ENCODE measurements at regions not wholly inside any gene's neighbourhood (a gene's known extent, or its start where the extent isn't known, plus 50 kb on each side); places are given as distances from the start of the nearest gene placed in this dataset.

- H3K36me3 Mint-ChIP-seq (ENCODE audit: insufficient read depth, unreplicated experiment), result no peaks in the 10 kb centered on the region
- CTCF ChIA-PET, result no interaction called here
- H3K27me3 Mint-ChIP-seq (ENCODE audit: unreplicated experiment), result no peaks in the 10 kb centered on the region
- intact Hi-C loops (cut with micrococcal nuclease; ENCODE audit: unreplicated experiment), result no loop called here
- H3K27ac Mint-ChIP-seq (ENCODE audit: unreplicated experiment), result no peak overlapping the region
- no peak overlapping the region for H3K4me3 Mint-ChIP-seq (ENCODE audit: low read depth, unreplicated experiment)
- no peak for DNase-seq
- H3K9me3 Mint-ChIP-seq (ENCODE audit: low read depth, unreplicated experiment), result no peaks in the 10 kb centered on the region
- BruUV-seq (replicated peaks), result no TSS peak
- no peak for TF ChIP-seq CTCF (IDR thresholded peaks at IDR 0.05; ENCODE audit: unreplicated experiment)
- peaks cover 11% of the 10 kb centered on the region for H3K4me1 Mint-ChIP-seq (ENCODE audit: low read depth, unreplicated experiment)
Measured at GRCh38 chr9:86796666-86797065, 150.6 kb downstream of the GAS1 start.

- H3K9me3 Mint-ChIP-seq (ENCODE audit: low read depth, unreplicated experiment), result no peaks in the 10 kb centered on the region
Measured at GRCh38 chr9:86795823-86796553, 151.3 kb downstream of the GAS1 start.

GRCh38 chr9:86795047-86795442 lies 152.3 kb downstream of the GAS1 start:
- no peak for DNase-seq
- no peak overlapping the region for H3K27ac Mint-ChIP-seq (ENCODE audit: unreplicated experiment)

More at GRCh38 chr9:86795823-86796553, 151.3 kb downstream of the GAS1 start:
- BruUV-seq (replicated peaks), result no TSS peak
- CTCF ChIA-PET, result no interaction called here
- Mint-ChIP-seq H3K36me3 (ENCODE audit: insufficient read depth, unreplicated experiment) (no peaks in the 10 kb centered on the region), H3K27me3 (ENCODE audit: unreplicated experiment) (no peaks in the 10 kb centered on the region), H3K4me3 (ENCODE audit: low read depth, unreplicated experiment) (no peak overlapping the region), H3K4me1 (ENCODE audit: low read depth, unreplicated experiment) (peaks cover 11% of the 10 kb centered on the region), H3K27ac (ENCODE audit: unreplicated experiment) (no peak overlapping the region)
- intact Hi-C loops (cut with micrococcal nuclease; ENCODE audit: unreplicated experiment), result no loop called here
- no peak for TF ChIP-seq CTCF (IDR thresholded peaks at IDR 0.05; ENCODE audit: unreplicated experiment)
- DNase-seq, result no peak

GRCh38 chr9:86794391-86795046 lies 152.8 kb downstream of the GAS1 start:
- no TSS peak for BruUV-seq (replicated peaks)
- TF ChIP-seq CTCF (IDR thresholded peaks at IDR 0.05; ENCODE audit: unreplicated experiment), result no peak
- intact Hi-C loops (cut with micrococcal nuclease; ENCODE audit: unreplicated experiment), result no loop called here
- H3K36me3 Mint-ChIP-seq (ENCODE audit: insufficient read depth, unreplicated experiment), result no peaks in the 10 kb centered on the region
- H3K9me3 Mint-ChIP-seq (ENCODE audit: low read depth, unreplicated experiment), result no peaks in the 10 kb centered on the region
- no peaks in the 10 kb centered on the region for H3K27me3 Mint-ChIP-seq (ENCODE audit: unreplicated experiment)
- H3K27ac Mint-ChIP-seq (ENCODE audit: unreplicated experiment), result no peak overlapping the region
- peaks cover 11% of the 10 kb centered on the region for H3K4me1 Mint-ChIP-seq (ENCODE audit: low read depth, unreplicated experiment)
- no peak for DNase-seq
- CTCF ChIA-PET, result no interaction called here
- H3K4me3 Mint-ChIP-seq (ENCODE audit: low read depth, unreplicated experiment), result no peak overlapping the region

More at GRCh38 chr9:86795047-86795442, 152.3 kb downstream of the GAS1 start:
- CTCF ChIA-PET, result no interaction called here
- no peaks in the 10 kb centered on the region for H3K36me3 Mint-ChIP-seq (ENCODE audit: insufficient read depth, unreplicated experiment)
- H3K27me3 Mint-ChIP-seq (ENCODE audit: unreplicated experiment), result no peaks in the 10 kb centered on the region
- no peak overlapping the region for H3K4me3 Mint-ChIP-seq (ENCODE audit: low read depth, unreplicated experiment)
- no peaks in the 10 kb centered on the region for H3K9me3 Mint-ChIP-seq (ENCODE audit: low read depth, unreplicated experiment)
- TF ChIP-seq CTCF (IDR thresholded peaks at IDR 0.05; ENCODE audit: unreplicated experiment), result no peak
- intact Hi-C loops (cut with micrococcal nuclease; ENCODE audit: unreplicated experiment), result no loop called here
- BruUV-seq (replicated peaks), result no TSS peak
- peaks cover 11% of the 10 kb centered on the region for H3K4me1 Mint-ChIP-seq (ENCODE audit: low read depth, unreplicated experiment)
